HCT116 (cell line): ENCODE measurements at regions not wholly inside any gene's neighbourhood (a gene's known extent, or its start where the extent isn't known, plus 50 kb on each side); places are given as distances from the start of the nearest gene placed in this dataset.

Source experiments
- ATAC-seq: fragments of 200-7000 bp; cut with Tn5 transposase; 2 replicates; pipeline ENCODE4 v1.9.1; 2020; ENCODE audit warnings: mild to moderate bottlenecking, moderate library complexity
- BruUV-seq: library from RNA; stranded (reverse); fragments of 400-500 nt; replicated peaks from 2 replicates; lab custom pipeline; 2021; lab: Mats Ljungman, UMichigan
- CTCF ChIA-PET: fragments of 300-600 bp; sonication (Branson Sonifier 250); formaldehyde crosslinking; loops from one replicate; lab custom pipeline; 2021; ENCODE audit warnings: antibody characterized with exemption; lab: Charles Lee
- POLR2A ChIA-PET: fragments of 300-600, 350-600 bp; sonication (Branson Sonifier 250); formaldehyde crosslinking; loops from one replicate; lab custom pipeline; 2021; ENCODE audit warnings: antibody characterized with exemption; lab: Charles Lee
- RAD21 ChIA-PET, 2 experiments: fragments of 300-600 bp; sonication (Branson Sonifier 250); formaldehyde crosslinking; loops; one replicate each; lab custom pipeline; 2023; ENCODE audit warnings: low total read pairs in 2 of 2; ENCODE audit not compliant: uncharacterized antibody in 2 of 2, unreplicated experiment in 2 of 2, low non-redundant PET in 1 of 2; lab: Charles Lee
- DNase-seq: peaks from one replicate; pipeline ENCODE4 v3.0.0-alpha.2; 2010; ENCODE audit warnings: low read depth, low spot score
- H2AFZ ChIP-seq: fragments of 200-600 bp; shearing (Covaris generic), sonication (generic); 2 replicates; pipeline ENCODE4 v1.6.1; 2017; ENCODE audit warnings: low read depth, mixed run types, mixed read lengths, antibody characterized with exemption, low read length; ENCODE audit not compliant: poor library complexity, severe bottlenecking
- H3K27ac ChIP-seq: 2 replicates; pipeline ENCODE4 v1.5.1; 2012; ENCODE audit warnings: low read depth, low read length
- H3K27me3 ChIP-seq: fragments of 200-600 bp; sonication (generic); 2 replicates; pipeline ENCODE4 v1.6.1; 2016; ENCODE audit warnings: mixed run types, low read length, mixed read lengths; ENCODE audit not compliant: insufficient read depth
- H3K36me3 ChIP-seq, 2 experiments: fragments of 200-500 bp in 1 of 2; fragments of 200-600 bp in 1 of 2; sonication (Bioruptor generic) in 1 of 2; sonication (generic) in 1 of 2; 2 replicates each; pipeline versions ENCODE4 v1.5.1 to v1.6.1; 2014 to 2016; ENCODE audit warnings: low read length in 2 of 2, inconsistent platforms in 1 of 2, mixed read lengths in 1 of 2, mixed run types in 1 of 2; ENCODE audit not compliant: insufficient read depth in 2 of 2, control insufficient read depth in 1 of 2
- H3K4me1 ChIP-seq, 2 experiments: fragments of 200-600 bp in 1 of 2; sonication (generic) in 1 of 2; 2 replicates each; pipeline versions ENCODE4 v1.5.1 to v1.6.1; 2012 to 2017; ENCODE audit warnings: low read length in 2 of 2, inconsistent platforms in 1 of 2, mild to moderate bottlenecking in 1 of 2, mixed read lengths in 1 of 2, mixed run types in 1 of 2, moderate library complexity in 1 of 2; ENCODE audit not compliant: insufficient read depth in 2 of 2, control insufficient read depth in 1 of 2
- H3K4me2 ChIP-seq: fragments of 200-600 bp; sonication (generic); 2 replicates; pipeline ENCODE4 v1.6.1; 2017; ENCODE audit warnings: mixed run types, low read length, mixed read lengths
- H3K4me3 ChIP-seq, 2 experiments: fragments of 200-600 bp in 1 of 2; sonication (generic) in 1 of 2; replicated peaks in 1 of 2; 2 replicates each; pipeline ENCODE4 v1.5.1; 2011 to 2016; ENCODE audit warnings: low read length in 2 of 2, control low read depth in 1 of 2, low read depth in 1 of 2, mild to moderate bottlenecking in 1 of 2, mixed read lengths in 1 of 2, mixed run types in 1 of 2
- H3K79me2 ChIP-seq: fragments of 200-600 bp; sonication (generic); 2 replicates; pipeline ENCODE4 v1.6.1; 2017; ENCODE audit warnings: mild to moderate bottlenecking, mixed run types, low read length, moderate library complexity, mixed read lengths; ENCODE audit not compliant: insufficient read depth
- H3K9ac ChIP-seq: fragments of 200-600 bp; sonication (generic); 2 replicates; pipeline ENCODE4 v1.6.1; 2016; ENCODE audit warnings: low read length, mixed read lengths
- H3K9me2 ChIP-seq: fragments of 200-600 bp; sonication (generic), shearing (Covaris generic); 2 replicates; pipeline ENCODE4 v1.6.1; 2017; ENCODE audit warnings: mixed run types, mild to moderate bottlenecking, moderate library complexity; ENCODE audit not compliant: insufficient read depth
- H3K9me3 ChIP-seq, 2 experiments: fragments of 200-500 bp in 1 of 2; fragments of 200-600 bp in 1 of 2; sonication (Bioruptor generic) in 1 of 2; sonication (generic) in 1 of 2; 2 replicates each; pipeline ENCODE4 v1.6.1; 2014 to 2017; ENCODE audit warnings: low read length in 2 of 2, mixed read lengths in 2 of 2, inconsistent platforms in 1 of 2, low read depth in 1 of 2, mild to moderate bottlenecking in 1 of 2, mixed run types in 1 of 2, moderate library complexity in 1 of 2; ENCODE audit not compliant: control insufficient read depth in 1 of 2, insufficient read depth in 1 of 2
- H4K20me1 ChIP-seq: fragments of 200-600 bp; sonication (generic), shearing (Covaris generic); 2 replicates; pipeline ENCODE4 v1.6.1; 2017; ENCODE audit warnings: mixed run types, mild to moderate bottlenecking, moderate library complexity; ENCODE audit not compliant: insufficient read depth
- ATF3 ChIP-seq: IDR thresholded peaks from 2 replicates; pipeline ENCODE4 v1.6.1; 2012
- CEBPB ChIP-seq: IDR thresholded peaks from 2 replicates; pipeline ENCODE4 v1.6.1; 2012; ENCODE audit warnings: low read depth
- CTCF ChIP-seq, 3 experiments: fragments of 200-600 bp in 1 of 3; sonication (generic) in 1 of 3; IDR thresholded peaks in 2 of 3; conservative IDR thresholded peaks in 1 of 3; 2 replicates each; pipeline ENCODE4 v1.5.1; 2012 to 2017; ENCODE audit warnings: low read depth in 2 of 3, low read length in 2 of 3, antibody characterized with exemption in 1 of 3, borderline replicate concordance in 1 of 3, control low read depth in 1 of 3, mild to moderate bottlenecking in 1 of 3, mixed read lengths in 1 of 3, mixed run types in 1 of 3, moderate library complexity in 1 of 3; ENCODE audit not compliant: insufficient read depth in 1 of 3
- EGR1 ChIP-seq: IDR thresholded peaks from 2 replicates; pipeline ENCODE4 v1.6.1; 2012; ENCODE audit warnings: low read depth
- ELF1 ChIP-seq: IDR thresholded peaks from 2 replicates; pipeline ENCODE4 v1.6.1; 2012; ENCODE audit warnings: low read depth, borderline replicate concordance
- EZH2phosphoT487 ChIP-seq: fragments of 200-600 bp; IDR thresholded peaks from 2 replicates; pipeline ENCODE4 v1.6.1; 2018; ENCODE audit warnings: antibody characterized with exemption, borderline replicate concordance
- FOSL1 ChIP-seq: IDR thresholded peaks from 2 replicates; pipeline ENCODE4 v1.6.1; 2012; ENCODE audit warnings: low read depth
- MAX ChIP-seq: IDR thresholded peaks from 2 replicates; pipeline ENCODE4 v1.6.1; 2012
- POLR2AphosphoS5 ChIP-seq: IDR thresholded peaks from 2 replicates; pipeline ENCODE4 v1.6.1; 2011; ENCODE audit warnings: mild to moderate bottlenecking, low read depth, low read length, moderate library complexity
- RAD21 ChIP-seq: IDR thresholded peaks from 2 replicates; pipeline ENCODE4 v1.6.1; 2012; ENCODE audit warnings: low read depth, mild to moderate bottlenecking
- SIN3A ChIP-seq: IDR thresholded peaks from 2 replicates; pipeline ENCODE4 v1.6.1; 2012; ENCODE audit warnings: low read depth
- SP1 ChIP-seq: IDR thresholded peaks from 2 replicates; pipeline ENCODE4 v1.6.1; 2012; ENCODE audit warnings: low read depth
- TCF7L2 ChIP-seq: IDR thresholded peaks from 2 replicates; pipeline ENCODE4 v1.7.0; 2011; ENCODE audit warnings: borderline replicate concordance, inconsistent platforms; ENCODE audit not compliant: insufficient read depth, insufficient read length; ENCODE audit errors: extremely low read depth
- YY1 ChIP-seq: IDR thresholded peaks from 2 replicates; pipeline ENCODE4 v1.6.1; 2011; ENCODE audit warnings: low read length, low read depth, moderate library complexity, mild to moderate bottlenecking; ENCODE audit not compliant: insufficient replicate concordance; ENCODE audit errors: extremely low read depth
- ZNF274 ChIP-seq: fragments of 200-500 bp; sonication (Bioruptor generic); IDR thresholded peaks from 2 replicates; pipeline ENCODE4 v1.6.1; 2014; ENCODE audit warnings: mild to moderate bottlenecking, low read depth, low read length, inconsistent platforms
- intact Hi-C: fragments of 100-400 bp; cut with micrococcal nuclease; formaldehyde crosslinking; loops from 2 replicates; pipeline ENCODE4 v1.10.0; 2022
- TF ChIP-seq, protein P1 (sequence below): IDR thresholded peaks from 2 replicates; pipeline ENCODE4 v1.6.1; 2011; ENCODE audit warnings: mild to moderate bottlenecking, low read length, moderate library complexity; ENCODE audit not compliant: insufficient replicate concordance; ENCODE audit errors: extremely low read depth

GRCh38 chr10:59085711-59086502, 90.5 kb upstream of the PHYHIPL start:
- POLR2A ChIA-PET, result no interaction called here
- H3K9ac ChIP-seq, result no peak overlapping the region
- H3K9me3 ChIP-seq, result no peaks in the 10 kb centered on the region
- TF ChIP-seq SIN3A, result no peak
- TF ChIP-seq RAD21, result no peak
- TF ChIP-seq, all 23 proteins: peak for 0
- peaks cover 9% of the 10 kb centered on the region; the same call in 1 of the 2 replicates for H3K27me3 ChIP-seq
- CTCF ChIA-PET, result no interaction called here
- no peaks in the 10 kb centered on the region for H3K4me1 ChIP-seq
- no peaks in the 10 kb centered on the region for H3K9me2 ChIP-seq
- BruUV-seq, result no TSS peak
- no peaks in the 10 kb centered on the region for H3K36me3 ChIP-seq
- H3K79me2 ChIP-seq, result no peaks in the 10 kb centered on the region
- intact Hi-C loops, result no loop called here
- RAD21 ChIA-PET, result no interaction called here
- ATAC-seq (no peak), DNase-seq (no peak)
- H3K4me3 ChIP-seq, result no peak overlapping the region
- H3K4me2 ChIP-seq, result no peak overlapping the region
- H2AFZ ChIP-seq, result no peak overlapping the region
- H4K20me1 ChIP-seq, result no peaks in the 10 kb centered on the region
- H3K27ac ChIP-seq, result no peak overlapping the region

- POLR2A ChIA-PET, result no interaction called here
- no peak for DNase-seq
- intact Hi-C loops, result no loop called here
- no peak overlapping the region for H2AFZ ChIP-seq
- no peaks in the 10 kb centered on the region for H3K79me2 ChIP-seq
- RAD21 ChIA-PET, result no interaction called here
- no peak overlapping the region for H3K4me3 ChIP-seq
- H3K9me3 ChIP-seq, result no peaks in the 10 kb centered on the region
- CTCF ChIA-PET, result no interaction called here
- H3K9ac ChIP-seq, result no peak overlapping the region
- no peaks in the 10 kb centered on the region for H3K4me1 ChIP-seq
- no peaks in the 10 kb centered on the region for H4K20me1 ChIP-seq
- no peaks in the 10 kb centered on the region for H3K36me3 ChIP-seq
- no peak overlapping the region for H3K27ac ChIP-seq
- no peaks in the 10 kb centered on the region for H3K9me2 ChIP-seq
- H3K27me3 ChIP-seq, result peaks cover 14% of the 10 kb centered on the region; the same call in 1 of the 2 replicates
- no TSS peak for BruUV-seq
- no peak overlapping the region for H3K4me2 ChIP-seq
- ATAC-seq, result no peak
- TF ChIP-seq, protein P1, sequence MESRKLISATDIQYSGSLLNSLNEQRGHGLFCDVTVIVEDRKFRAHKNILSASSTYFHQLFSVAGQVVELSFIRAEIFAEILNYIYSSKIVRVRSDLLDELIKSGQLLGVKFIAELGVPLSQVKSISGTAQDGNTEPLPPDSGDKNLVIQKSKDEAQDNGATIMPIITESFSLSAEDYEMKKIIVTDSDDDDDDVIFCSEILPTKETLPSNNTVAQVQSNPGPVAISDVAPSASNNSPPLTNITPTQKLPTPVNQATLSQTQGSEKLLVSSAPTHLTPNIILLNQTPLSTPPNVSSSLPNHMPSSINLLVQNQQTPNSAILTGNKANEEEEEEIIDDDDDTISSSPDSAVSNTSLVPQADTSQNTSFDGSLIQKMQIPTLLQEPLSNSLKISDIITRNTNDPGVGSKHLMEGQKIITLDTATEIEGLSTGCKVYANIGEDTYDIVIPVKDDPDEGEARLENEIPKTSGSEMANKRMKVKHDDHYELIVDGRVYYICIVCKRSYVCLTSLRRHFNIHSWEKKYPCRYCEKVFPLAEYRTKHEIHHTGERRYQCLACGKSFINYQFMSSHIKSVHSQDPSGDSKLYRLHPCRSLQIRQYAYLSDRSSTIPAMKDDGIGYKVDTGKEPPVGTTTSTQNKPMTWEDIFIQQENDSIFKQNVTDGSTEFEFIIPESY, result no peak
- TF ChIP-seq MAX, result no peak
- no peak for TF ChIP-seq CEBPB
- TF ChIP-seq YY1, result no peak
- TF ChIP-seq ZNF274, result no peak
- TF ChIP-seq ELF1, result no peak
- TF ChIP-seq POLR2AphosphoS5, result no peak
- no peak for TF ChIP-seq EZH2phosphoT487
- TF ChIP-seq FOSL1, result no peak
- TF ChIP-seq EGR1, result no peak
- TF ChIP-seq CTCF (IDR thresholded peaks at IDR 0.05 in 2 of 3, conservative IDR thresholded peaks at IDR 0.05 in 1 of 3; ENCODE audit: borderline replicate concordance in 1 of 3, insufficient read depth in 1 of 3, low read depth in 2 of 3, low read length in 2 of 3), result no peak
- TF ChIP-seq SP1, result no peak
- no peak for TF ChIP-seq TCF7L2
- TF ChIP-seq ATF3, result no peak
Measured at GRCh38 chr10:59087486-59087885, 89.0 kb upstream of the PHYHIPL start.
